HTR-8/SVneo (cell line): ENCODE measurements at regions not wholly inside any gene's neighbourhood (a gene's known extent, or its start where the extent isn't known, plus 50 kb on each side); places are given as distances from the start of the nearest gene placed in this dataset.

Experiments used
- DNase-seq: peaks from one replicate; pipeline ENCODE4 v3.0.0; 2011; ENCODE audit warnings: low spot score, mixed read lengths; ENCODE audit not compliant: insufficient read length
- FAIRE-seq: peaks from 2 replicates; lab custom pipeline; 2011; peaks lifted over from hg19 to GRCh38; lab: Jason Lieb, UNC

GRCh38 chr16:64829678-64830077, 292.2 kb downstream of the CDH11 start:
- no peak for FAIRE-seq

GRCh38 chr16:64826374-64826773, 295.5 kb downstream of the CDH11 start:
- no peak for DNase-seq
- FAIRE-seq, result no peak

More at GRCh38 chr16:64829678-64830077, 292.2 kb downstream of the CDH11 start:
- no peak for DNase-seq

- DNase-seq (no peak), FAIRE-seq (no peak)
These were observed 298.3 kb downstream of the CDH11 start for GRCh38 chr16:64823481-64824075.

- no peak for DNase-seq
- no peak for FAIRE-seq
These were observed 311.8 kb downstream of the CDH11 start for GRCh38 chr16:64809876-64810629.

- DNase-seq (no peak), FAIRE-seq (no peak)
These were observed 313.4 kb downstream of the CDH11 start for GRCh38 chr16:64808474-64808873.

- no peak for FAIRE-seq
These were observed 330.1 kb downstream of the CDH11 start for GRCh38 chr16:64791756-64792155.

GRCh38 chr16:64784635-64785034, 337.2 kb downstream of the CDH11 start:
- DNase-seq (no peak), FAIRE-seq (no peak)

More at GRCh38 chr16:64791756-64792155, 330.1 kb downstream of the CDH11 start:
- DNase-seq, result no peak

GRCh38 chr16:64782484-64782883, 339.4 kb downstream of the CDH11 start:
- DNase-seq (no peak), FAIRE-seq (no peak)

GRCh38 chr16:64780445-64780844, 341.4 kb downstream of the CDH11 start:
- DNase-seq, result no peak
- no peak for FAIRE-seq

- no peak for DNase-seq
- no peak for FAIRE-seq
These were observed 343.1 kb downstream of the CDH11 start for GRCh38 chr16:64778777-64779176.

GRCh38 chr16:64773638-64774037, 348.2 kb downstream of the CDH11 start:
- FAIRE-seq (no peak), DNase-seq (no peak)

- DNase-seq (no peak), FAIRE-seq (no peak)
These were observed 348.7 kb downstream of the CDH11 start for GRCh38 chr16:64773184-64773583.

- no peak for FAIRE-seq
- no peak for DNase-seq
These were observed 350.6 kb downstream of the CDH11 start for GRCh38 chr16:64771273-64771672.

GRCh38 chr16:64762211-64762610, 359.7 kb downstream of the CDH11 start:
- FAIRE-seq, result no peak
- no peak for DNase-seq

GRCh38 chr16:64754279-64754678, 367.6 kb downstream of the CDH11 start:
- DNase-seq, result no peak

GRCh38 chr16:64751906-64752305, 370.0 kb downstream of the CDH11 start:
- FAIRE-seq (no peak), DNase-seq (no peak)

More at GRCh38 chr16:64754279-64754678, 367.6 kb downstream of the CDH11 start:
- FAIRE-seq, result no peak

GRCh38 chr16:64749346-64749745, 372.5 kb downstream of the CDH11 start:
- no peak for FAIRE-seq
- DNase-seq, result no peak

- DNase-seq, result no peak
- no peak for FAIRE-seq
These were observed 376.5 kb downstream of the CDH11 start for GRCh38 chr16:64745258-64745930.

GRCh38 chr16:64742455-64743223, 379.2 kb downstream of the CDH11 start:
- DNase-seq (no peak), FAIRE-seq (no peak)

GRCh38 chr16:64740261-64740660, 381.6 kb downstream of the CDH11 start:
- no peak for FAIRE-seq

More at GRCh38 chr16:64740261-64740660, 381.6 kb downstream of the CDH11 start:
- no peak for DNase-seq
